ENCODE measurements at regions not wholly inside any gene's neighbourhood (a gene's known extent, or its start where the extent isn't known, plus 50 kb on each side); places are given as distances from the start of the nearest gene placed in this dataset.

DNA sequence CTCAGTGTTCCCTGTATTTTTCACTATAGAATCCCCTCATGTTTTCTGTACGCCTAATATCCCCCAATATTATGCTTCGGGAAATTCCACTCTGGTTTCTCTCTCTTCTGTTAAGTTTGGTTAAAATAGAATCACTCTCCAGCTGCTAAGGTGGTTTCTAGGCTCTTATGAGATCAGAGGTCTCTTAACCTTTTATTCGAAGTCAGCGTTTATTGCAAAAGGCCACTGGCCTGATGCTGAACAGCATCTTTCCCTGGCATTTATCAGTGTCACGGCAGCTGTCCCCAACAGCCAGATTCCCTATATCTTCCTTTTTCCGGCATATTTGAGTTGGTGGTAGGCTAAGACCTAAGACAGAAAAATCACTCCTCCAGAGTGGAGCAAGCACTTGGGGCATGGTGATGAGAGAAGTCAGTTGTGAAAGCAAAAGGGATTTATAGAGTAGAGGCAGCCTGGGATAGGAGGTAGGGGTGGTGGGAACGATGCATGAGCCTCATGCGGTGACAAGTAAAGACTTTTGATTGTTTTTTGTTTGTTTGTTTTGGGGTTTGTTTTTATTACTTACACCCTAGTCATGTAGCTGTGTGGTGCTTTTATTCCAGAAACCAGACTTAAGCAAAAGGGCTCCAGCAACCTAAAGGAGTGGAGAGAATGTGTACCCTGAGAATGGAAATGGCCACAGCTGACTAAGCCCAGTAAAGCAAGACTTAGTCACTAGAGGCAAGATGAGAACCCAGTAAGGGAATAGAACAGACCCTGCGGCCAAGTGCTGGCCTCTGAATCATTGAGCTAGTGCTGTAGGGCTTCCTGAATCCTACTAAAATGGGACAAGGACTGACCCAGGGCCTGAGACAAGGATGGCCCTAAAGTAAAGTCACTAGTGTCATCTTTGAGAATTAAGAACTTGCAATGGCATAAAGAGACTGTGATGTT, 197.6 kb upstream of the PRNP start:
- Histone ChIP-seq H3K4me3 (no peak overlapping the region), H3K27ac (no peak overlapping the region), H3K9me3 (ENCODE audit: low read depth) (no peaks in the 10 kb centered on the region), H3K36me3 (no peaks in the 10 kb centered on the region), H3K27me3 (no peaks in the 10 kb centered on the region), H3K4me1 (ENCODE audit: low read depth) (peaks cover 5% of the 10 kb centered on the region)
- peak in 1 of 2 donors; percentile 20 for DNase-seq (ENCODE audit: low read depth in 1 of 2, low spot score in 1 of 2)
- TF ChIP-seq, protein P1, sequence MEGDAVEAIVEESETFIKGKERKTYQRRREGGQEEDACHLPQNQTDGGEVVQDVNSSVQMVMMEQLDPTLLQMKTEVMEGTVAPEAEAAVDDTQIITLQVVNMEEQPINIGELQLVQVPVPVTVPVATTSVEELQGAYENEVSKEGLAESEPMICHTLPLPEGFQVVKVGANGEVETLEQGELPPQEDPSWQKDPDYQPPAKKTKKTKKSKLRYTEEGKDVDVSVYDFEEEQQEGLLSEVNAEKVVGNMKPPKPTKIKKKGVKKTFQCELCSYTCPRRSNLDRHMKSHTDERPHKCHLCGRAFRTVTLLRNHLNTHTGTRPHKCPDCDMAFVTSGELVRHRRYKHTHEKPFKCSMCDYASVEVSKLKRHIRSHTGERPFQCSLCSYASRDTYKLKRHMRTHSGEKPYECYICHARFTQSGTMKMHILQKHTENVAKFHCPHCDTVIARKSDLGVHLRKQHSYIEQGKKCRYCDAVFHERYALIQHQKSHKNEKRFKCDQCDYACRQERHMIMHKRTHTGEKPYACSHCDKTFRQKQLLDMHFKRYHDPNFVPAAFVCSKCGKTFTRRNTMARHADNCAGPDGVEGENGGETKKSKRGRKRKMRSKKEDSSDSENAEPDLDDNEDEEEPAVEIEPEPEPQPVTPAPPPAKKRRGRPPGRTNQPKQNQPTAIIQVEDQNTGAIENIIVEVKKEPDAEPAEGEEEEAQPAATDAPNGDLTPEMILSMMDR (IDR thresholded peaks at IDR 0.05; ENCODE audit: low read depth, low read length) = no peak

- H3K4me3 ChIP-seq = no peak overlapping the region
- no peak for DNase-seq (ENCODE audit: low read depth in 1 of 2, low spot score in 1 of 2)
- no peak overlapping the region for H3K27ac ChIP-seq
- H3K4me1 ChIP-seq (ENCODE audit: low read depth) = peaks cover 19% of the 10 kb centered on the region
- no peaks in the 10 kb centered on the region for H3K27me3 ChIP-seq
- no peaks in the 10 kb centered on the region for H3K36me3 ChIP-seq
- TF ChIP-seq, protein P1 (IDR thresholded peaks at IDR 0.05; ENCODE audit: low read depth, low read length) = no peak
- H3K9me3 ChIP-seq (ENCODE audit: low read depth) = no peaks in the 10 kb centered on the region
Observed at GRCh38 chr20:4484379-4484997, 201.8 kb upstream of the PRNP start.

- peaks cover 19% of the 10 kb centered on the region for H3K4me1 ChIP-seq (ENCODE audit: low read depth)
- H3K27ac ChIP-seq = no peak overlapping the region
- H3K4me3 ChIP-seq = no peak overlapping the region
- H3K27me3 ChIP-seq = no peaks in the 10 kb centered on the region
- DNase-seq (ENCODE audit: low read depth in 1 of 2, low spot score in 1 of 2) = no peak
- no peaks in the 10 kb centered on the region for H3K9me3 ChIP-seq (ENCODE audit: low read depth)
- H3K36me3 ChIP-seq = no peaks in the 10 kb centered on the region
- TF ChIP-seq, protein P1 (IDR thresholded peaks at IDR 0.05; ENCODE audit: low read depth, low read length) = no peak
Observed at GRCh38 chr20:4483961-4484360, 202.3 kb upstream of the PRNP start.

- peak in 1 of 2 donors; percentile 69 for DNase-seq (ENCODE audit: low read depth in 1 of 2, low spot score in 1 of 2)
- H3K4me1 ChIP-seq (ENCODE audit: low read depth) = peaks cover 19% of the 10 kb centered on the region
- H3K36me3 ChIP-seq = no peaks in the 10 kb centered on the region
- TF ChIP-seq, protein P1 (IDR thresholded peaks at IDR 0.05; ENCODE audit: low read depth, low read length) = no peak
- H3K4me3 ChIP-seq = no peak overlapping the region
- H3K27ac ChIP-seq = no peak overlapping the region
- H3K27me3 ChIP-seq = no peaks in the 10 kb centered on the region
- H3K9me3 ChIP-seq (ENCODE audit: low read depth) = no peaks in the 10 kb centered on the region
Observed at GRCh38 chr20:4483486-4483885, 202.8 kb upstream of the PRNP start.

DNA sequence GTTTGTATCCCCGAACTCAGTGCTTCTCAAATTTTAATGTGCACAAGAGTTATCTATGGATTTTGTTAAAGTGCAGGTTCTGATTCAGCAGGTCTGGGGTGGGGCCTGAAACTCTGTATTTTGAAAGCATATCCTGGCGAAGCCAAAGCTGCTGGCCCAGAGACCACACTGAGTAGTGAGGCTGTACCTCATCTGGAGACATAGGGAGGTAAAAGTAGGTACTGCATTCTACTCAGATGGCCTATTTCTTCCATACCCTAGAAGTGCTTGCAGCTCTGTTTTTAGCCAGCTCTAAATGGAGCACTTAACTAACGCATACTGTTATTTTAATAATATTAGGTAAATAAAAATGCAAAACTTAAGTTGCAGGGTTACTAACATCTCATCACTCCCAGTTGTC, 206.2 kb upstream of the PRNP start:
- Histone ChIP-seq H3K4me3 (no peak overlapping the region), H3K9me3 (ENCODE audit: low read depth) (no peaks in the 10 kb centered on the region), H3K36me3 (no peaks in the 10 kb centered on the region), H3K4me1 (ENCODE audit: low read depth) (peaks cover 18% of the 10 kb centered on the region), H3K27ac (peak overlapping the region; percentile 55), H3K27me3 (no peaks in the 10 kb centered on the region)
- TF ChIP-seq, protein P1 (IDR thresholded peaks at IDR 0.05; ENCODE audit: low read depth, low read length) = no peak
- no peak for DNase-seq (ENCODE audit: low read depth in 1 of 2, low spot score in 1 of 2)
